Neural cell (in vitro differentiated cells): ENCODE measurements at regions not wholly inside any gene's neighbourhood (a gene's known extent, or its start where the extent isn't known, plus 50 kb on each side); places are given as distances from the start of the nearest gene placed in this dataset.

Source experiments
- EP300 ChIP-seq: fragments of 450-650 bp; conservative IDR thresholded peaks from 2 replicates; pipeline ENCODE4 v1.6.1; 2014; ENCODE audit warnings: antibody characterized with exemption, mild to moderate bottlenecking, moderate library complexity; ENCODE audit not compliant: poor library complexity, severe bottlenecking
- POLR2AphosphoS5 ChIP-seq: IDR thresholded peaks from 2 replicates; pipeline ENCODE4 v1.6.1; 2012
- RAD21 ChIP-seq: fragments of 450-650 bp; conservative IDR thresholded peaks from 2 replicates; pipeline ENCODE4 v1.6.1; 2014; ENCODE audit warnings: antibody characterized with exemption, mild to moderate bottlenecking, moderate library complexity
- TAF1 ChIP-seq: IDR thresholded peaks from 2 replicates; pipeline ENCODE4 v1.6.1; 2012; ENCODE audit warnings: low read depth
- TF ChIP-seq, protein P1 (sequence below): fragments of 450-650 bp; IDR thresholded peaks from 2 replicates; pipeline ENCODE4 v1.5.1; 2014; ENCODE audit warnings: antibody characterized with exemption, mild to moderate bottlenecking, moderate library complexity; ENCODE audit not compliant: poor library complexity, severe bottlenecking
- TF ChIP-seq, protein P2 (sequence below): IDR thresholded peaks from 2 replicates; pipeline ENCODE4 v1.6.1; 2012; ENCODE audit warnings: borderline replicate concordance

DNA sequence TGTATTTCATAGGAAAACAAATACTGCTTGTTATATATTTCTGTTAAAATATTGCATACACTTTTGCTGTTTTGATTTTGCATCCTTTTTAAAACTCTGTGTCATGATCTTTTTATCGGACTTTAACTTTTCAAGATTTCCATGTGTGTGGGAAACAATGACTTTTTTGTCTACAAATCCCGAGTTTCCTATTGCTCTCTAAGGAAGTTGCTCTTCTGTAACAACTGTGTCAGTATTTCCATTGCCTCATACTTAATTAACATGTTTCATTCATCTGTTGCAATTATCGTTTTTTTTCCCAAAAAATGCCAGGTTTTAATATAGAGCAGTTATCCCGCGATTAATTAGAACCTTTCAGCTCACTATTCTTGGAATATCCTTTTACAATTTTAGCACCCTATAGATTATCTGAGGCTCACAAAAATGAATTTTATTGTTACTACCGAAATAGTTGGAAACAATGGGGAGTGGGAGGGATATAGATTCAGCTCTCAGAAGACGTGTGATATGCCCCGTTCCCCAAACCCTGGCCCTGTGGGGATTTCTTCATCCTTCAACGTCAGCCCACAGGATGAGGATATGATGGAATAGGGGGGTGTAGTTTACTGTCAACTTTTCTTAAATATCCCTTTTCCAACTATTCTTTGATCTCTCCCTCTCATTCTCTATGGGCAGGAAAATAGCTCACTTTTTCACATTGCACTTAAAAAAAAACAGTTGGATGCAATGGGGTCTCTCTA lies 297.6 kb upstream of the IGFBP3 start:
- TF ChIP-seq EP300 (no peak), POLR2AphosphoS5 (no peak), RAD21 (no peak), TAF1 (no peak)
- TF ChIP-seq, protein P1, sequence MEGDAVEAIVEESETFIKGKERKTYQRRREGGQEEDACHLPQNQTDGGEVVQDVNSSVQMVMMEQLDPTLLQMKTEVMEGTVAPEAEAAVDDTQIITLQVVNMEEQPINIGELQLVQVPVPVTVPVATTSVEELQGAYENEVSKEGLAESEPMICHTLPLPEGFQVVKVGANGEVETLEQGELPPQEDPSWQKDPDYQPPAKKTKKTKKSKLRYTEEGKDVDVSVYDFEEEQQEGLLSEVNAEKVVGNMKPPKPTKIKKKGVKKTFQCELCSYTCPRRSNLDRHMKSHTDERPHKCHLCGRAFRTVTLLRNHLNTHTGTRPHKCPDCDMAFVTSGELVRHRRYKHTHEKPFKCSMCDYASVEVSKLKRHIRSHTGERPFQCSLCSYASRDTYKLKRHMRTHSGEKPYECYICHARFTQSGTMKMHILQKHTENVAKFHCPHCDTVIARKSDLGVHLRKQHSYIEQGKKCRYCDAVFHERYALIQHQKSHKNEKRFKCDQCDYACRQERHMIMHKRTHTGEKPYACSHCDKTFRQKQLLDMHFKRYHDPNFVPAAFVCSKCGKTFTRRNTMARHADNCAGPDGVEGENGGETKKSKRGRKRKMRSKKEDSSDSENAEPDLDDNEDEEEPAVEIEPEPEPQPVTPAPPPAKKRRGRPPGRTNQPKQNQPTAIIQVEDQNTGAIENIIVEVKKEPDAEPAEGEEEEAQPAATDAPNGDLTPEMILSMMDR, result no peak
- TF ChIP-seq, protein P2, sequence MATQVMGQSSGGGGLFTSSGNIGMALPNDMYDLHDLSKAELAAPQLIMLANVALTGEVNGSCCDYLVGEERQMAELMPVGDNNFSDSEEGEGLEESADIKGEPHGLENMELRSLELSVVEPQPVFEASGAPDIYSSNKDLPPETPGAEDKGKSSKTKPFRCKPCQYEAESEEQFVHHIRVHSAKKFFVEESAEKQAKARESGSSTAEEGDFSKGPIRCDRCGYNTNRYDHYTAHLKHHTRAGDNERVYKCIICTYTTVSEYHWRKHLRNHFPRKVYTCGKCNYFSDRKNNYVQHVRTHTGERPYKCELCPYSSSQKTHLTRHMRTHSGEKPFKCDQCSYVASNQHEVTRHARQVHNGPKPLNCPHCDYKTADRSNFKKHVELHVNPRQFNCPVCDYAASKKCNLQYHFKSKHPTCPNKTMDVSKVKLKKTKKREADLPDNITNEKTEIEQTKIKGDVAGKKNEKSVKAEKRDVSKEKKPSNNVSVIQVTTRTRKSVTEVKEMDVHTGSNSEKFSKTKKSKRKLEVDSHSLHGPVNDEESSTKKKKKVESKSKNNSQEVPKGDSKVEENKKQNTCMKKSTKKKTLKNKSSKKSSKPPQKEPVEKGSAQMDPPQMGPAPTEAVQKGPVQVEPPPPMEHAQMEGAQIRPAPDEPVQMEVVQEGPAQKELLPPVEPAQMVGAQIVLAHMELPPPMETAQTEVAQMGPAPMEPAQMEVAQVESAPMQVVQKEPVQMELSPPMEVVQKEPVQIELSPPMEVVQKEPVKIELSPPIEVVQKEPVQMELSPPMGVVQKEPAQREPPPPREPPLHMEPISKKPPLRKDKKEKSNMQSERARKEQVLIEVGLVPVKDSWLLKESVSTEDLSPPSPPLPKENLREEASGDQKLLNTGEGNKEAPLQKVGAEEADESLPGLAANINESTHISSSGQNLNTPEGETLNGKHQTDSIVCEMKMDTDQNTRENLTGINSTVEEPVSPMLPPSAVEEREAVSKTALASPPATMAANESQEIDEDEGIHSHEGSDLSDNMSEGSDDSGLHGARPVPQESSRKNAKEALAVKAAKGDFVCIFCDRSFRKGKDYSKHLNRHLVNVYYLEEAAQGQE, result no peak
